HEK293 (cell line): ENCODE measurements at regions not wholly inside any gene's neighbourhood (a gene's known extent, or its start where the extent isn't known, plus 50 kb on each side); places are given as distances from the start of the nearest gene placed in this dataset.

Source experiments
- CTCF ChIA-PET: fragments of 350-600 bp; formaldehyde crosslinking; extraction: SDS; loops from one replicate; lab custom pipeline; 2021; ENCODE audit warnings: antibody characterized with exemption; lab: Yijun Ruan, JAX
- POLR2A ChIA-PET: fragments of 300-600 bp; formaldehyde crosslinking; extraction: SDS; loops from one replicate; lab custom pipeline; 2020; ENCODE audit warnings: antibody characterized with exemption, inconsistent platforms; lab: Yijun Ruan, JAX
- H3K27ac ChIP-seq: fragments of 200-500 bp; sonication (Bioruptor generic); 2 replicates; pipeline ENCODE4 v1.5.1; 2014; ENCODE audit warnings: low read depth, low read length, control low read depth, inconsistent platforms; ENCODE audit errors: extremely low read depth
- H3K36me3 ChIP-seq, 2 experiments: fragments of 200-500 bp in 1 of 2; sonication (Bioruptor generic) in 1 of 2; 1 replicate in 1 of 2; 2 replicates in 1 of 2; pipeline ENCODE4 v1.5.1; 2014 to 2017; ENCODE audit warnings: inconsistent platforms in 2 of 2, low read length in 2 of 2; ENCODE audit not compliant: control insufficient read depth in 2 of 2, insufficient read depth in 1 of 2
- H3K4me1 ChIP-seq: fragments of 200-500 bp; sonication (Bioruptor generic); 2 replicates; pipeline ENCODE4 v1.5.1; 2014; ENCODE audit warnings: mild to moderate bottlenecking, low read length, inconsistent platforms; ENCODE audit not compliant: control insufficient read depth, insufficient read depth
- H3K4me3 ChIP-seq: 2 replicates; pipeline ENCODE4 v1.5.1; 2011; ENCODE audit warnings: low read depth, mild to moderate bottlenecking, control low read depth, low read length, moderate library complexity
- H3K9me3 ChIP-seq: fragments of 200-500 bp; sonication (Bioruptor generic); 2 replicates; pipeline ENCODE4 v1.5.1; 2014; ENCODE audit warnings: low read depth, low read length, inconsistent platforms; ENCODE audit not compliant: control insufficient read depth, insufficient read depth
- ATF2 ChIP-seq: fragments of 450-650 bp; formaldehyde crosslinking; IDR thresholded peaks from 2 replicates; pipeline ENCODE4 v1.5.1; 2016; ENCODE audit warnings: missing biosample characterization, missing genetic modification characterization, low read depth
- FEZF1 ChIP-seq: fragments of 450-650 bp; formaldehyde crosslinking; IDR thresholded peaks from 2 replicates; pipeline ENCODE4 v1.5.1; 2016; ENCODE audit warnings: missing biosample characterization, missing genetic modification characterization
- HOXA7 ChIP-seq: sonication (generic); formaldehyde crosslinking; IDR thresholded peaks from 2 replicates; pipeline ENCODE4 v1.8.1; 2022; ENCODE audit warnings: missing genetic modification reagents, borderline replicate concordance
- PATZ1 ChIP-seq: fragments of 450-650 bp; formaldehyde crosslinking; IDR thresholded peaks from 2 replicates; pipeline ENCODE4 v1.5.1; 2016; ENCODE audit warnings: missing biosample characterization, missing genetic modification characterization
- SCRT2 ChIP-seq: fragments of 450-650 bp; formaldehyde crosslinking; IDR thresholded peaks from 2 replicates; pipeline ENCODE4 v1.5.1; 2016; ENCODE audit warnings: missing biosample characterization, missing genetic modification characterization
- SP2 ChIP-seq: fragments of 450-650 bp; formaldehyde crosslinking; IDR thresholded peaks from 2 replicates; pipeline ENCODE4 v1.5.1; 2016; ENCODE audit warnings: missing biosample characterization, missing genetic modification characterization
- ZNF148 ChIP-seq: fragments of 450-650 bp; formaldehyde crosslinking; IDR thresholded peaks from 2 replicates; pipeline ENCODE4 v1.5.0; 2017; ENCODE audit warnings: missing biosample characterization, missing genetic modification characterization, borderline replicate concordance
- ZNF19 ChIP-seq: fragments of 450-650 bp; formaldehyde crosslinking; IDR thresholded peaks from 2 replicates; pipeline ENCODE4; 2016; ENCODE audit warnings: missing biosample characterization, missing genetic modification characterization, low read depth
- ZNF211 ChIP-seq: fragments of 450-650 bp; formaldehyde crosslinking; IDR thresholded peaks from 2 replicates; pipeline ENCODE4 v1.5.1; 2016; ENCODE audit warnings: low read depth, missing biosample characterization, missing genetic modification characterization
- ZNF239 ChIP-seq: fragments of 450-650 bp; formaldehyde crosslinking; IDR thresholded peaks from 2 replicates; pipeline ENCODE4 v1.5.1; 2016; ENCODE audit warnings: missing biosample characterization, missing genetic modification characterization
- ZNF24 ChIP-seq: fragments of 450-650 bp; formaldehyde crosslinking; IDR thresholded peaks from 2 replicates; pipeline ENCODE4 v1.5.1; 2016; ENCODE audit warnings: missing biosample characterization, missing genetic modification characterization
- ZNF266 ChIP-seq: fragments of 450-650 bp; formaldehyde crosslinking; IDR thresholded peaks from 2 replicates; pipeline ENCODE4 v1.5.1; 2016; ENCODE audit warnings: missing biosample characterization, missing genetic modification characterization, low read depth
- ZNF350 ChIP-seq: fragments of 450-650 bp; formaldehyde crosslinking; IDR thresholded peaks from 2 replicates; pipeline ENCODE4 v1.5.0; 2017; ENCODE audit warnings: missing biosample characterization, mild to moderate bottlenecking, missing genetic modification characterization
- ZNF362 ChIP-seq: fragments of 450-650 bp; formaldehyde crosslinking; IDR thresholded peaks from 2 replicates; pipeline ENCODE4 v1.5.1; 2016; ENCODE audit warnings: missing biosample characterization, missing genetic modification characterization
- ZNF404 ChIP-seq: fragments of 450-650 bp; formaldehyde crosslinking; IDR thresholded peaks from 2 replicates; pipeline ENCODE4 v1.5.1; 2017; ENCODE audit warnings: missing biosample characterization, missing genetic modification characterization
- ZNF488 ChIP-seq: fragments of 450-650 bp; formaldehyde crosslinking; IDR thresholded peaks from 2 replicates; pipeline ENCODE4 v1.5.1; 2016; ENCODE audit warnings: missing biosample characterization, missing genetic modification characterization
- ZNF549 ChIP-seq: fragments of 450-650 bp; IDR thresholded peaks from 2 replicates; pipeline ENCODE4 v1.5.1; 2018; ENCODE audit warnings: missing biosample characterization, missing genetic modification characterization, mild to moderate bottlenecking, inconsistent platforms, moderate library complexity
- ZNF621 ChIP-seq: fragments of 450-650 bp; formaldehyde crosslinking; IDR thresholded peaks from 2 replicates; pipeline ENCODE4 v1.5.1; 2017; ENCODE audit warnings: missing biosample characterization, missing genetic modification characterization
- ZNF792 ChIP-seq: fragments of 450-650 bp; formaldehyde crosslinking; IDR thresholded peaks from 2 replicates; pipeline ENCODE4 v1.5.1; 2016; ENCODE audit warnings: missing biosample characterization, missing genetic modification characterization
- ZSCAN16 ChIP-seq: fragments of 450-650 bp; formaldehyde crosslinking; IDR thresholded peaks from 2 replicates; pipeline ENCODE4 v1.5.1; 2016; ENCODE audit warnings: missing biosample characterization, missing genetic modification characterization
- ZSCAN23 ChIP-seq: fragments of 450-650 bp; formaldehyde crosslinking; IDR thresholded peaks from 2 replicates; pipeline ENCODE4 v1.5.1; 2016; ENCODE audit warnings: missing biosample characterization, missing genetic modification characterization
- ZSCAN30 ChIP-seq: fragments of 450-650 bp; IDR thresholded peaks from 2 replicates; pipeline ENCODE4 v1.5.1; 2018; ENCODE audit warnings: missing biosample characterization, mild to moderate bottlenecking, missing genetic modification characterization, moderate library complexity

GRCh38 chr10:57096044-57096443 lies 735.0 kb upstream of the ZWINT start:
- no peak overlapping the region for H3K4me3 ChIP-seq
- H3K36me3 ChIP-seq: no peaks in the 10 kb centered on the region
- H3K9me3 ChIP-seq: no peaks in the 10 kb centered on the region
- no peak overlapping the region for H3K27ac ChIP-seq
- TF ChIP-seq ZNF404 (tag by site-specific recombination) (no peak), PATZ1 (no peak), SP2 (tag by site-specific recombination) (no peak)
- CTCF ChIA-PET: no interaction called here
- no peaks in the 10 kb centered on the region for H3K4me1 ChIP-seq
- POLR2A ChIA-PET: no interaction called here

- no peaks in the 10 kb centered on the region for H3K9me3 ChIP-seq
- H3K36me3 ChIP-seq: no peaks in the 10 kb centered on the region
- H3K4me3 ChIP-seq: no peak overlapping the region
- ChIA-PET CTCF (no interaction called here), POLR2A (no interaction called here)
- no peak overlapping the region for H3K27ac ChIP-seq
- TF ChIP-seq ZNF19 (tag by site-specific recombination) (no peak), ZNF621 (no peak), HOXA7 (no peak), SCRT2 (no peak), ZSCAN30 (tag by site-specific recombination) (no peak), ZNF211 (tag by site-specific recombination) (no peak), ZNF350 (tag by site-specific recombination) (no peak), ZNF362 (tag by site-specific recombination) (no peak), ZNF266 (tag by site-specific recombination) (no peak), ZSCAN23 (tag by site-specific recombination) (no peak), ZNF549 (tag by site-specific recombination) (no peak), ZNF24 (no peak), ZNF792 (tag by site-specific recombination) (no peak), ZNF239 (tag by site-specific recombination) (no peak), ZSCAN16 (tag by site-specific recombination) (no peak), ZNF488 (no peak), ZNF148 (tag by site-specific recombination) (no peak), ATF2 (tag by site-specific recombination) (no peak), FEZF1 (tag by site-specific recombination) (no peak)
- no peaks in the 10 kb centered on the region for H3K4me1 ChIP-seq
These were observed 733.9 kb upstream of the ZWINT start for GRCh38 chr10:57094965-57095364.
